Karpas-422 (cell line): ENCODE measurements at regions not wholly inside any gene's neighbourhood (a gene's known extent, or its start where the extent isn't known, plus 50 kb on each side); places are given as distances from the start of the nearest gene placed in this dataset.

Source experiments
- DNase-seq: peaks from one replicate; pipeline ENCODE4 v3.0.0-alpha.2; 2015
- H2AFZ ChIP-seq: fragments of 200-600 bp; sonication (generic); 2 replicates; pipeline ENCODE4 v1.6.1; 2014; ENCODE audit warnings: antibody characterized with exemption, low read length, mixed read lengths
- H3K27ac ChIP-seq: fragments of 200-600 bp; sonication (generic); 2 replicates; pipeline ENCODE4 v1.5.1; 2014; ENCODE audit warnings: mild to moderate bottlenecking, low read length, moderate library complexity
- H3K27me3 ChIP-seq: fragments of 200-600 bp; sonication (generic); 2 replicates; pipeline ENCODE4 v1.6.1; 2014; ENCODE audit warnings: low read length, mixed read lengths
- H3K36me3 ChIP-seq: fragments of 200-600 bp; sonication (generic); 2 replicates; pipeline ENCODE4 v1.6.1; 2014; ENCODE audit warnings: low read length, mixed read lengths; ENCODE audit not compliant: insufficient read depth
- H3K4me1 ChIP-seq: fragments of 200-600 bp; sonication (generic); 2 replicates; pipeline ENCODE4 v1.6.1; 2014; ENCODE audit warnings: mild to moderate bottlenecking, low read length, mixed read lengths
- H3K4me2 ChIP-seq: fragments of 200-600 bp; sonication (generic); 2 replicates; pipeline ENCODE4 v1.6.1; 2014; ENCODE audit warnings: low read length, low read depth, mild to moderate bottlenecking; ENCODE audit not compliant: poor library complexity, severe bottlenecking
- H3K4me3 ChIP-seq: fragments of 200-600 bp; sonication (generic); 2 replicates; pipeline ENCODE4 v1.5.1; 2014; ENCODE audit warnings: mild to moderate bottlenecking, antibody characterized with exemption, low read length, mixed read lengths
- H3K79me2 ChIP-seq: fragments of 200-600 bp; sonication (generic); 2 replicates; pipeline ENCODE4 v1.6.1; 2014; ENCODE audit warnings: mild to moderate bottlenecking, low read length, mixed read lengths
- H3K9ac ChIP-seq: fragments of 200-600 bp; sonication (generic); 2 replicates; pipeline ENCODE4 v1.6.0; 2014; ENCODE audit warnings: low read length
- H3K9me2 ChIP-seq: fragments of 200-600 bp; sonication (generic), shearing (Covaris generic); replicated peaks from 2 replicates; pipeline ENCODE4 v1.6.0; 2014; ENCODE audit warnings: mild to moderate bottlenecking, low read length, moderate library complexity; ENCODE audit not compliant: insufficient read depth
- H3K9me3 ChIP-seq: fragments of 300-700, 200-600 bp; sonication (generic); 2 replicates; pipeline ENCODE4 v1.6.1; 2014; ENCODE audit warnings: low read length, mixed read lengths
- H4K20me1 ChIP-seq: fragments of 200-600 bp; sonication (generic); 2 replicates; pipeline ENCODE4 v1.6.1; 2014; ENCODE audit warnings: mild to moderate bottlenecking, antibody characterized with exemption, low read length, low read depth; ENCODE audit not compliant: insufficient read depth

GRCh38 chr14:106837870-106838269 is 1311.5 kb downstream of the TMEM121 start:
- Histone ChIP-seq H3K79me2 (no peaks in the 10 kb centered on the region), H3K27me3 (no peaks in the 10 kb centered on the region), H3K36me3 (no peaks in the 10 kb centered on the region), H3K4me2 (no peak overlapping the region), H3K27ac (no peak overlapping the region), H3K9me2 (no peaks in the 10 kb centered on the region), H4K20me1 (no peaks in the 10 kb centered on the region), H2AFZ (no peak overlapping the region), H3K9me3 (peaks cover 2% of the 10 kb centered on the region; the same call in 1 of the 2 replicates), H3K4me3 (no peak overlapping the region), H3K4me1 (peaks cover under 1% of the 10 kb centered on the region), H3K9ac (no peak overlapping the region)
- no peak for DNase-seq

GRCh38 chr14:106838991-106839769 is 1312.8 kb downstream of the TMEM121 start:
- no peaks in the 10 kb centered on the region for H3K36me3 ChIP-seq
- no peak overlapping the region for H3K27ac ChIP-seq
- H4K20me1 ChIP-seq = no peaks in the 10 kb centered on the region
- no peak for DNase-seq
- no peak overlapping the region for H3K4me2 ChIP-seq
- no peaks in the 10 kb centered on the region for H3K9me2 ChIP-seq
- no peak overlapping the region for H2AFZ ChIP-seq
- peaks cover 14% of the 10 kb centered on the region for H3K4me1 ChIP-seq
- H3K9ac ChIP-seq = no peak overlapping the region
- no peaks in the 10 kb centered on the region for H3K9me3 ChIP-seq
- no peaks in the 10 kb centered on the region for H3K27me3 ChIP-seq
- no peaks in the 10 kb centered on the region for H3K79me2 ChIP-seq
- no peak overlapping the region for H3K4me3 ChIP-seq

- no peak overlapping the region for H3K9ac ChIP-seq
- H3K9me2 ChIP-seq = no peaks in the 10 kb centered on the region
- no peak overlapping the region for H2AFZ ChIP-seq
- no peaks in the 10 kb centered on the region for H4K20me1 ChIP-seq
- no peaks in the 10 kb centered on the region for H3K36me3 ChIP-seq
- H3K4me2 ChIP-seq = no peak overlapping the region
- DNase-seq = peak; percentile 57
- no peaks in the 10 kb centered on the region for H3K27me3 ChIP-seq
- H3K4me1 ChIP-seq = peaks cover 24% of the 10 kb centered on the region
- no peaks in the 10 kb centered on the region for H3K79me2 ChIP-seq
- no peaks in the 10 kb centered on the region for H3K9me3 ChIP-seq
- H3K27ac ChIP-seq = no peak overlapping the region
- no peak overlapping the region for H3K4me3 ChIP-seq
Observed at GRCh38 chr14:106840258-106840657, 1313.9 kb downstream of the TMEM121 start.

DNA sequence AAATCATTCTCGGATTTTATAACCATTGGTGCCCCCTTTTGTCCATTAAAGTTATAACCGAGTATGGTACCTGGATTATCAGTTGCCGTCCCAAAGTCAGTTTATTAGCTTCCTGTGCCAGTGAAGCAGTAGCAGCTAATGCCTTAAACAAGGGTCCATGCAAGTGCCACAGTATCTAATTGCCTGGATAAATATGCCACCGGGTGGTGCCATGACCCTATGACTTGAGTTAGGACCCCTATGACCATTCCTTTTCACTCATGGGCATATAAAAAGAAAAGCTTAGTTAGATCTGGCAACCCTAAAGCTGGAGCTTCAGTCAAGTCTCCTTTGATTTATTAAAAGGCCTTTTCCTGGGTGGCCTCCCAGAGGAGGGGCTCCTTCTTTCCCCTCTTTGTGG is 1314.6 kb downstream of the TMEM121 start:
- H3K9ac ChIP-seq = no peak overlapping the region
- H2AFZ ChIP-seq = no peak overlapping the region
- H4K20me1 ChIP-seq = no peaks in the 10 kb centered on the region
- H3K27ac ChIP-seq = no peak overlapping the region
- no peak overlapping the region for H3K4me3 ChIP-seq
- no peak for DNase-seq
- peaks cover 32% of the 10 kb centered on the region for H3K4me1 ChIP-seq
- H3K36me3 ChIP-seq = no peaks in the 10 kb centered on the region
- H3K9me3 ChIP-seq = no peaks in the 10 kb centered on the region
- no peak overlapping the region for H3K4me2 ChIP-seq
- no peaks in the 10 kb centered on the region for H3K9me2 ChIP-seq
- H3K27me3 ChIP-seq = no peaks in the 10 kb centered on the region
- H3K79me2 ChIP-seq = no peaks in the 10 kb centered on the region

GRCh38 chr14:106841701-106842100 is 1315.3 kb downstream of the TMEM121 start:
- Histone ChIP-seq H3K9me2 (no peaks in the 10 kb centered on the region), H3K27me3 (no peaks in the 10 kb centered on the region), H4K20me1 (no peaks in the 10 kb centered on the region), H3K79me2 (no peaks in the 10 kb centered on the region), H3K4me2 (no peak overlapping the region), H3K9ac (no peak overlapping the region), H3K36me3 (no peaks in the 10 kb centered on the region), H2AFZ (no peak overlapping the region), H3K27ac (no peak overlapping the region), H3K9me3 (no peaks in the 10 kb centered on the region), H3K4me3 (no peak overlapping the region), H3K4me1 (peaks cover 39% of the 10 kb centered on the region)
- DNase-seq = no peak

- Histone ChIP-seq H4K20me1 (no peaks in the 10 kb centered on the region), H3K79me2 (no peaks in the 10 kb centered on the region), H3K27me3 (no peaks in the 10 kb centered on the region), H3K9me2 (no peaks in the 10 kb centered on the region), H3K9ac (no peak overlapping the region), H3K27ac (no peak overlapping the region), H3K4me1 (peaks cover 49% of the 10 kb centered on the region), H3K4me2 (no peak overlapping the region), H3K36me3 (no peaks in the 10 kb centered on the region), H3K4me3 (no peak overlapping the region), H3K9me3 (no peaks in the 10 kb centered on the region), H2AFZ (no peak overlapping the region)
- no peak for DNase-seq
Observed at GRCh38 chr14:106842687-106843086, 1316.3 kb downstream of the TMEM121 start.

DNA sequence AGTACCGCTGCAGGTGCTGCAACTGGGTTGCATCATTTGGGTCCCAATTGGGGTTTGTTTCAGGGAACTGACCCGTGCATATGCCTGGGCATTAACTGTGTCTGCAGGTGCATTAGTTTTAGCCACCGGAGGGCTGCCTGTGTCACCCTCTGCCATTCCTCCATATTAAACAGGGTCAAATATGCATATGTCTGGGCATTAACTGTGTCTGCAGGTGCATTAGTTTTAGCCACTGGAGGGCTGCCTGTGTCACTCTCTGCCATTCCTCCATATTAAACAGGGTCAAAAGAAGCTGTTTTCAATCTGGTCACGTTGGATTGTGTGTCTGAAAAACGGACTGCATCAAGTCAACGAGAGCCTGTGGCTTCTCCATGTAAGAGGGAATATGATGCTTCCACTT is 1317.0 kb downstream of the TMEM121 start:
- Histone ChIP-seq H4K20me1 (no peaks in the 10 kb centered on the region), H3K4me3 (peak overlapping the region; percentile 73), H3K79me2 (no peaks in the 10 kb centered on the region), H3K4me1 (peaks cover 56% of the 10 kb centered on the region), H3K9me2 (no peaks in the 10 kb centered on the region), H3K9me3 (no peaks in the 10 kb centered on the region), H3K36me3 (no peaks in the 10 kb centered on the region), H2AFZ (peak overlapping the region; percentile 75; the same call in 1 of the 2 replicates), H3K4me2 (peak overlapping the region; percentile 71), H3K9ac (peak overlapping the region; percentile 87), H3K27me3 (no peaks in the 10 kb centered on the region), H3K27ac (peak overlapping the region; percentile 82)
- peak; percentile 49 for DNase-seq

DNA sequence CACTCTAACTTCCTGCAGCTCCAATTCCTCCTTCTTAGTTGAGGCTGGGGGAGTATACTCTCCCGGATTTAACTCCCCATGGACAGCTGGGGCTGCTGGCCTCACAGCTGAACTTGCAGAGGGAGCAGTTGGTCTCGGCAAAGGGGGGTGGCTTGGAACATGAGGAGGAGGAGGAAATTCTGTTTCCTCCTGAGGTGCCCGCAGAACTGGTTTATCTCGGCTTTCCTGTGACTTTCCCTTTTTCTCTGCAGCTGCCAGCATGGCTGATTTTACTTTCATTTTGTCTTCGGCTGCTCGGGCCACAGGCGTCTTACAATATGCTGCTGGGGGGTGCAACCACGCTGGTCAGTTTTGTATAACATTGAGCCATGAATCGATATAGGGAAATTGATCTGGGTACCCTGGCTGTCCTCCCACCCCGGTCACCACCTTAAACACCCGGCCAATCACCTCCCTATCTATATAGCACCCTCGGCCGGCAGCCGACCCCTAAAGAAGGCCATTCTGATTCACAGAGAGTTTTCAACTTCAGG is 1317.6 kb downstream of the TMEM121 start:
- peak overlapping the region; percentile 71 for H3K4me2 ChIP-seq
- H3K4me3 ChIP-seq = peak overlapping the region; percentile 73

More for the DNA sequence above, 1317.6 kb downstream of the TMEM121 start:
- no peaks in the 10 kb centered on the region for H4K20me1 ChIP-seq
- H3K79me2 ChIP-seq = no peaks in the 10 kb centered on the region
- H3K27ac ChIP-seq = peak overlapping the region; percentile 82
- peak overlapping the region; percentile 87 for H3K9ac ChIP-seq
- H3K36me3 ChIP-seq = no peaks in the 10 kb centered on the region
- H3K9me2 ChIP-seq = no peaks in the 10 kb centered on the region
- no peaks in the 10 kb centered on the region for H3K9me3 ChIP-seq
- peak; percentile 67 for DNase-seq
- peak overlapping the region; percentile 75; the same call in 1 of the 2 replicates for H2AFZ ChIP-seq
- peaks cover 62% of the 10 kb centered on the region for H3K4me1 ChIP-seq
- H3K27me3 ChIP-seq = no peaks in the 10 kb centered on the region
